IPS DF 4.7 (cell line): ENCODE measurements at regions not wholly inside any gene's neighbourhood (a gene's known extent, or its start where the extent isn't known, plus 50 kb on each side); places are given as distances from the start of the nearest gene placed in this dataset.
"Not testable (repeated sequence)": the region's sequence is repeated elsewhere in the genome, so short reads cannot be mapped to it uniquely, and the experiment has no call there.

Experiments used
- DNase-seq: peaks from one replicate; pipeline ENCODE4 v3.0.0-alpha.2; 2013; ENCODE audit warnings: low spot score; ENCODE audit errors: extremely low read depth

DNA sequence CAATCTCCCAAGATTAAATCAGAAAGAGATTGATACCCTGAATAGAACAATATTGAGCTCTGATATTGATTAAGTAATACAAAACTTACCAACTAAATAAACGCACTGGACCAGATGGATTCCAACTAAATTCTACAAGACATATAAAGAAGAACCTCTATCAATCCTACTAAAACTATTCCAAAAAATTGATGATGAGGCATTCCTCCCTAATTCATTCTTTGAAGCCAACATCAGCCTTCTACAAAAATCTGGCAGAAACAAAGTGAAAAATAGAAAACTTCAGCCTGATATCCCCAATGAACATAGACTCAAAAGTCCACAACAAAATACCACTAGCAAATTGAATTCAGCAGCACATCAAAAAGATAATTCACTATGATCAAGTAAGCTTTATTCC is 695.5 kb downstream of the NYAP2 start:
- no peak for DNase-seq

DNA sequence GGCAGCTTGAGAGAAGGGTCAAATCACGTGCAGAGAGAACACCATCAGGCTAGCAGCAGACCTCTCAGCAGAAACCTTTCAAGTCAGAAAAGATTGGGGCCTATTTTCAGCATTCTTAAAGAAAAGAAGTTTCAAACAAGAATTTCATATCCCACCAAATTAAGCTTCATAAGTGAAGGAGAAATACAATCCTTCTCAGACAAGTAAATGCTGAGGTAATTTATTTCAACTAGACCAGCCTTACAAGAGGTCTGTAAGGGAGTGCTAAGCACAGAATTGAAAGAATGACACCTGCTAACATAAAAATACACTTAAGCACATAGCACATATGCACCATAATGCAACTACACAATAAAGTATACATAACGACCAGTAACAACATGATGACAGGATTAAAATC is 693.9 kb downstream of the NYAP2 start:
- DNase-seq, result no peak

- no peak for DNase-seq
Measured at GRCh38 chr2:226088366-226088674, 688.8 kb downstream of the NYAP2 start.

- no peak for DNase-seq
Measured at GRCh38 chr2:226087505-226088365, 688.2 kb downstream of the NYAP2 start.

GRCh38 chr2:226087051-226087450 is 687.5 kb downstream of the NYAP2 start:
- no peak for DNase-seq

- no peak for DNase-seq
Measured at GRCh38 chr2:226086190-226086589, 686.7 kb downstream of the NYAP2 start.

GRCh38 chr2:226085425-226085824 is 685.9 kb downstream of the NYAP2 start:
- not testable (repeated sequence) for DNase-seq

GRCh38 chr2:226080334-226080733 is 680.8 kb downstream of the NYAP2 start:
- no peak for DNase-seq

GRCh38 chr2:226079671-226080181 is 680.2 kb downstream of the NYAP2 start:
- no peak for DNase-seq

- no peak for DNase-seq
Measured at GRCh38 chr2:226079196-226079595, 679.7 kb downstream of the NYAP2 start.

DNA sequence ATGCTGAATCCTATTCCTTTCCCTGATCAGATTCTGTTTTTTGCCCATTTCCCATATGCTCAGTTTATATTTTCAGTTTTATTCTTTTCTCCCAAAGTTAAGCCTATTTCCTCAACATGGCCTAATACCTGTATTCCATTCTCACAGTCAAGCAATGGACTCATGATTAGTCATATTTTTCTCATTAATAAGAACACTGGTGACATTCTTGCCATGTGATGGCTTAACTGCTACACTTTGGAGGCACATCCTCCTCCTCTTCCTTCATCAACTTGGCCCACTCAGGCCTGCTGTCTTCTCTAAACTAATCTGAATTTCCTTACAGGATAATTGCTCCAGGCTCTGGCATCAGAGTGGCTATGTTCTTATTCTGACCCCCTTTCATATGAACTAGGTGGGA is 679.2 kb downstream of the NYAP2 start:
- DNase-seq, result no peak

GRCh38 chr2:226077841-226078240 is 678.3 kb downstream of the NYAP2 start:
- DNase-seq, result no peak

- no peak for DNase-seq
Measured at GRCh38 chr2:226077031-226077430, 677.5 kb downstream of the NYAP2 start.

DNA sequence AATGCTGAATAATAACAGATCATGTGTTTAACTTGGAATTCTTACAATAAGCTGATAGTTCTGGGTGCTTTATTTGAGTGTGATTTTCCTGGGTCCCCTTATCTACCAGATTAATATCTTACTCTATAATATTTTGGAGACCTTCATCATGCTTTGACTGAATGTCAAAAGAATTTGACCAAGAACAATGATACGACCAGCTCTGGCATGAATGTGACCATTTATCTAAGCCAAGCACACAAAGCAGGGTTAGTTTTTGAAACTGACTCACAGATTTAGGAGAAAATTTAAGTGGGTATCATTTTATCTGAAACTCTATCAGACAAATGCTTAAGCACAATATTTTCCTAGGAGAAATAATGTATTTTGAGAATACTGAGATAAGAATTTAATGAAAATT is 677.0 kb downstream of the NYAP2 start:
- DNase-seq, result no peak

DNA sequence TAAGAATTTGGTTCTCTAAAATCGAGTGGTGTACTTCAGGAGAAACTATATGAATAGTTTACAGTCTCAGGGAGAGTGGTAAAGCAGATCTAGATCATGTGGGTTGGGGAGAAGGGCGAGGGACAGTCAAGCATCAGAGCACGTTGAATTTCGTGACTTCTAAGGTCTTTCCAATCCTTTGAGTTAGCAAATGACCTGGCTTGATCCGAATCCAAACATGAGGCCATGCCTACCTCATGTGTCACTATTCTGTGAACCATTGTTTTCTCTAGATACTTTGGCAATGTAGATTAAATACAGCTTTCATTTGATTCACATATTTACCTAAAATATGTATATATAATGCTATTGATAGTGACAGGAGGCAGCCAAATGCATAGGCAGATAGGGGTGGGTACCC is 674.9 kb downstream of the NYAP2 start:
- DNase-seq, result no peak

DNA sequence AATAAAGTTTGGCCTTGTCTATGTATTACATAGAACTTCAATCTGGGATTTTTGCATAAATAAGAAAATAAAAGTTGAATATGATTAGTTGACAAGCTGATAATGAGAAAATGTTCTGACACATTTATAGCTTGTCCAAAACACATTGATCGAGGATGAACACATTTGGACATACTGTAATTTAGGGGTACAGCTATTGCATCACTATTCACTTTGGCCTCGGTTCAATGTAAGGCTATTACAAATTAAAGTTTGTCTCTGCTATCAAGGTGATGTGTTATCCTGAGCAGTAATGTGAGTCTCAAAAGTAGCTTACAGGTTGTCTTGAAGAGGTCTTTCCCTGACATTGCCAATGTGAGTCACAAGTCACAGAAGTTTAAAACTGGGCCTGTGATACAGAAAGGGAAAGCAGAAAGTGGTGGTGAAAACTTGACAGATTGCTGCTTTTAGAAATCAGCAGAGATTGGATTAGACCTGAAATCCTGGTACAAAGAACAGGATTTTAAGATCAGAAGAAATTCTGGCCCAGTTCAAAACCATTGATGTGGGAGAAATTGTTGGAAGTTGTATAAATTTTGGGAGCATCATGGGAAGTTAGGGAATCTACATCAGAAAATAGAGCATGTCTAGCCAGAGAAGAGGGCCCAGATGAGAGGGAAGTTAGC is 674.1 kb downstream of the NYAP2 start:
- DNase-seq, result no peak

GRCh38 chr2:226066873-226067272 is 667.4 kb downstream of the NYAP2 start:
- DNase-seq, result no peak

- DNase-seq, result no peak
Measured at GRCh38 chr2:226066391-226066790, 666.9 kb downstream of the NYAP2 start.

GRCh38 chr2:226064932-226065570 is 665.5 kb downstream of the NYAP2 start:
- no peak for DNase-seq

DNA sequence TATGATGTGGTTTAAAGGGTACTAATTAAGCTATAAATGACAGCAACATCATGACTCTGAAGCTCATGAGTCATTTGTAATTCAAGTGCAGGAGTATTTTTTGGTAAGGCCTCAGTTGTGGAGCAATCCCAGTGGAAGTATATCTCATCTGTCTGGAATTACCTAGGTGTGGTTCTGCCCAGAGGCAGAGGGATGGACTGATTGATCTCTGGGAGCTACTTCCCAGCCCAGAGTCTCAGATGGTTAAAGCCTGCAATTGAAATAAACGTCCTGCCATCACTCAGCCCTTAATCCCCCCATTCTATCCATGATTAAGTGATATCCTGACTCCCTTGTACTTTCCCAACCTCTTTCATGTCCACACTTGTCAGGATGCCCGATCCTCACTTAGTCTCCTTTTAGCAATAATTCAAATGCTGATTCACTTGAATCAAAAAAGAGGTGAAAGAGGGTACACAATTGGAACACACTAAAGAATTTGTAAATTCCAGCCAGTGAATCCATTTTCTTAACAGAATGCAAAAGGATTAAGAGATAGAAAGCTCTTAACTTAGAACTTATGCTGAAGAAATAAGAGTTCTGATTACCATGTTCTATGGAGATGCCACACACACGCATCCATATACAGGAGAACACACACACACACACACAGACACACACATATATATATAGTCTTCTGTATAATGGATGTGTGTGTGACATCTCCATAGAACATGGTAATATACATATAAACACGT is 664.4 kb downstream of the NYAP2 start:
- DNase-seq, result no peak

- no peak for DNase-seq
Measured at GRCh38 chr2:226059961-226060627, 660.6 kb downstream of the NYAP2 start.
